H9 (cell line): ENCODE measurements at regions not wholly inside any gene's neighbourhood (a gene's known extent, or its start where the extent isn't known, plus 50 kb on each side); places are given as distances from the start of the nearest gene placed in this dataset.

Source experiments
- DNase-seq: peaks from one replicate; pipeline ENCODE4 v3.0.0-alpha.2; 2017
- H2AFZ ChIP-seq: one replicate; pipeline ENCODE4 v1.6.1; 2013; ENCODE audit warnings: mild to moderate bottlenecking, low read length, control low read depth, moderate library complexity
- H2AK5ac ChIP-seq: 2 replicates; pipeline ENCODE4 v1.6.1; 2013; ENCODE audit warnings: low read length, control low read depth, mixed read lengths; ENCODE audit not compliant: insufficient read length
- H2BK120ac ChIP-seq: one replicate; pipeline ENCODE4 v1.6.1; 2013; ENCODE audit warnings: low read depth, mild to moderate bottlenecking, low read length, control low read depth, inconsistent platforms; ENCODE audit not compliant: poor library complexity, severe bottlenecking
- H2BK12ac ChIP-seq: 2 replicates; pipeline ENCODE4 v1.6.1; 2013; ENCODE audit warnings: low read length, control low read depth, mixed read lengths, low read depth; ENCODE audit not compliant: insufficient read length
- H2BK15ac ChIP-seq: 2 replicates; pipeline ENCODE4 v1.6.1; 2013; ENCODE audit warnings: low read depth, low read length, control low read depth
- H2BK20ac ChIP-seq: one replicate; pipeline ENCODE4 v1.6.1; 2013; ENCODE audit warnings: low read depth, mild to moderate bottlenecking, low read length, control low read depth, inconsistent platforms; ENCODE audit not compliant: poor library complexity, severe bottlenecking
- H2BK5ac ChIP-seq: 2 replicates; pipeline ENCODE4 v1.6.1; 2013; ENCODE audit warnings: low read length, control low read depth, mixed read lengths; ENCODE audit not compliant: insufficient read length
- H3K14ac ChIP-seq: 2 replicates; pipeline ENCODE4 v1.6.1; 2013; ENCODE audit warnings: low read length, control low read depth; ENCODE audit not compliant: insufficient read depth
- H3K18ac ChIP-seq: 2 replicates; pipeline ENCODE4 v1.6.1; 2013; ENCODE audit warnings: low read depth, mild to moderate bottlenecking, mixed read lengths, low read length, control low read depth; ENCODE audit not compliant: insufficient read length
- H3K23ac ChIP-seq: 2 replicates; pipeline ENCODE4 v1.6.1; 2013; ENCODE audit warnings: low read length, control low read depth, mixed read lengths, low read depth; ENCODE audit not compliant: insufficient read length
- H3K23me2 ChIP-seq: 2 replicates; pipeline ENCODE4 v1.6.1; 2013; ENCODE audit warnings: low read depth, mild to moderate bottlenecking, mixed read lengths, low read length, control low read depth; ENCODE audit not compliant: insufficient read length, poor library complexity, severe bottlenecking
- H3K27ac ChIP-seq: 2 replicates; pipeline ENCODE4 v1.5.1; 2013; ENCODE audit warnings: low read length, control low read depth, mixed read lengths, low read depth; ENCODE audit not compliant: insufficient read length
- H3K27me3 ChIP-seq: 2 replicates; pipeline ENCODE4 v1.6.1; 2013; ENCODE audit warnings: low read length, control low read depth, inconsistent platforms; ENCODE audit not compliant: insufficient read depth
- H3K4ac ChIP-seq: 2 replicates; pipeline ENCODE4 v1.6.1; 2013; ENCODE audit warnings: low read depth, mild to moderate bottlenecking, control low read depth, inconsistent platforms, low read length, moderate library complexity
- H3K4me1 ChIP-seq: 2 replicates; pipeline ENCODE4 v1.6.1; 2013; ENCODE audit warnings: low read length, control low read depth, inconsistent platforms; ENCODE audit not compliant: insufficient read depth
- H3K4me2 ChIP-seq: 2 replicates; pipeline ENCODE4 v1.6.1; 2013; ENCODE audit warnings: low read length, control low read depth, mixed read lengths; ENCODE audit not compliant: insufficient read length, insufficient read depth
- H3K56ac ChIP-seq: 2 replicates; pipeline ENCODE4 v1.6.1; 2013; ENCODE audit warnings: low read depth, mild to moderate bottlenecking, mixed read lengths, low read length, control low read depth; ENCODE audit not compliant: insufficient read length
- H3K79me1 ChIP-seq: 2 replicates; pipeline ENCODE4 v1.6.1; 2013; ENCODE audit warnings: low read depth, mild to moderate bottlenecking, moderate library complexity, low read length, control low read depth, inconsistent platforms; ENCODE audit not compliant: insufficient read depth, poor library complexity, severe bottlenecking
- H3K79me2 ChIP-seq: 2 replicates; pipeline ENCODE4 v1.6.1; 2013; ENCODE audit warnings: low read length, control low read depth, inconsistent platforms; ENCODE audit not compliant: insufficient read depth
- H3K9ac ChIP-seq: 2 replicates; pipeline ENCODE4 v1.6.1; 2013; ENCODE audit warnings: low read length, control low read depth, mixed read lengths; ENCODE audit not compliant: insufficient read length; ENCODE audit errors: extremely low read depth
- H3K9me3 ChIP-seq: one replicate; pipeline ENCODE4 v1.6.1; 2013; ENCODE audit warnings: low read depth, low read length, inconsistent platforms; ENCODE audit not compliant: control insufficient read depth
- H3T11ph ChIP-seq: one replicate; pipeline ENCODE4 v1.6.1; 2013; ENCODE audit warnings: mild to moderate bottlenecking, low read length, control low read depth, inconsistent platforms
- H4K20me1 ChIP-seq: one replicate; pipeline ENCODE4 v1.6.1; 2013; ENCODE audit not compliant: control insufficient read depth, insufficient read length, insufficient read depth
- H4K5ac ChIP-seq: 2 replicates; pipeline ENCODE4 v1.6.1; 2013; ENCODE audit warnings: low read depth, mild to moderate bottlenecking, mixed read lengths, low read length, control low read depth; ENCODE audit not compliant: insufficient read length
- H4K8ac ChIP-seq: replicated peaks from 2 replicates; pipeline ENCODE4 v1.6.1; 2013; ENCODE audit warnings: low read length, control low read depth, mixed read lengths, low read depth; ENCODE audit not compliant: insufficient read length
- H4K91ac ChIP-seq: 2 replicates; pipeline ENCODE4 v1.6.1; 2013; ENCODE audit warnings: low read depth, mild to moderate bottlenecking, moderate library complexity, mixed read lengths, low read length, control low read depth; ENCODE audit not compliant: insufficient read length
- H3K27ac Mint-ChIP-seq, 3 experiments: 2 replicates in 2 of 3; 3 replicates in 1 of 3; pipeline ENCODE4 v1.8.0; 2020 to 2021; ENCODE audit warnings: mixed read lengths in 3 of 3, mild to moderate bottlenecking in 1 of 3, moderate library complexity in 1 of 3
- H3K27me3 Mint-ChIP-seq: 2 replicates; pipeline ENCODE4 v1.8.0; 2021; ENCODE audit warnings: low read depth, mild to moderate bottlenecking, moderate library complexity, mixed read lengths
- H3K36me3 Mint-ChIP-seq, 3 experiments: 2 replicates in 2 of 3; 3 replicates in 1 of 3; pipeline ENCODE4 v1.8.0; 2020 to 2021; ENCODE audit warnings: low read depth in 3 of 3, mixed read lengths in 3 of 3; ENCODE audit not compliant: insufficient read depth in 1 of 3
- H3K4me1 Mint-ChIP-seq, 2 experiments: 2 replicates each; pipeline ENCODE4 v1.8.0; 2020; ENCODE audit warnings: mixed read lengths in 2 of 2
- H3K4me3 Mint-ChIP-seq, 2 experiments: 2 replicates in 1 of 2; 3 replicates in 1 of 2; pipeline ENCODE4 v1.8.0; 2020 to 2021; ENCODE audit warnings: mild to moderate bottlenecking in 2 of 2, mixed read lengths in 2 of 2, moderate library complexity in 1 of 2
- H3K9me3 Mint-ChIP-seq, 2 experiments: 2 replicates in 1 of 2; 3 replicates in 1 of 2; pipeline ENCODE4 v1.8.0; 2020; ENCODE audit warnings: mild to moderate bottlenecking in 2 of 2, mixed read lengths in 2 of 2, moderate library complexity in 1 of 2
- CTCF ChIP-seq: fragments of 200-600 bp; sonication (generic); conservative IDR thresholded peaks from 3 replicates; pipeline ENCODE4 v1.8.0; 2021; ENCODE audit warnings: antibody characterized with exemption, mild to moderate bottlenecking
- WGBS: extraction: QIAGEN DNeasy Blood & Tissue Kit; methylation state at CpG from one replicate; pipeline ENCODE4 v1.1.7; 2013; ENCODE audit warnings: missing lambda C conversion rate, low lambda C conversion rate, mixed read lengths; ENCODE audit not compliant: insufficient read length; ENCODE audit errors: extremely low coverage; 5-methylcytosine and 5-hydroxymethylcytosine counted together

GRCh38 chr21:24424776-24425175 lies 1182.5 kb downstream of the MRPL39 start:
- no peak overlapping the region for H3K27ac Mint-ChIP-seq
- Histone ChIP-seq H3T11ph (no peak overlapping the region), H4K5ac (no peak overlapping the region), H3K4me1 (no peaks in the 10 kb centered on the region; the same call in 1 of the 2 replicates), H2BK15ac (no peak overlapping the region), H3K9me3 (no peaks in the 10 kb centered on the region), H3K4me2 (no peak overlapping the region), H2BK12ac (no peak overlapping the region), H4K8ac (no peak overlapping the region), H3K4ac (no peak overlapping the region), H3K79me1 (no peaks in the 10 kb centered on the region), H3K27ac (no peak overlapping the region), H2AK5ac (no peak overlapping the region), H3K9ac (no peak overlapping the region), H3K14ac (no peak overlapping the region), H2BK20ac (no peak overlapping the region), H2BK120ac (no peak overlapping the region), H4K20me1 (no peaks in the 10 kb centered on the region), H3K23me2 (no peaks in the 10 kb centered on the region), H2BK5ac (no peak overlapping the region), H3K56ac (no peak overlapping the region), H3K79me2 (no peaks in the 10 kb centered on the region), H2AFZ (no peak overlapping the region), H3K18ac (no peak overlapping the region), H3K27me3 (peaks cover 7% of the 10 kb centered on the region; the same call in 1 of the 2 replicates), H4K91ac (no peak overlapping the region), H3K23ac (no peak overlapping the region)
- peaks cover 3% of the 10 kb centered on the region; the same call in 1 of the 2 replicates for H3K27me3 Mint-ChIP-seq
- WGBS, result 100% methylated on average over 1 of the region's 4 CpGs
- no peak overlapping the region for H3K4me3 Mint-ChIP-seq
- DNase-seq, result no peak
- H3K4me1 Mint-ChIP-seq, result peaks cover 0 to 17% of the 10 kb centered on the region in 2 experiments; a peak in 2 of 4 replicates
- no peak for TF ChIP-seq CTCF
- H3K9me3 Mint-ChIP-seq, result peaks cover 43 to 67% of the 10 kb centered on the region in 2 experiments
- peaks cover 2 to 17% (median 11%) of the 10 kb centered on the region in 3 experiments for H3K36me3 Mint-ChIP-seq
